K562 (cell line): ENCODE measurements at regions not wholly inside any gene's neighbourhood (a gene's known extent, or its start where the extent isn't known, plus 50 kb on each side); places are given as distances from the start of the nearest gene placed in this dataset.

Experiments
- ATAC-seq: fragments of 200-7000 bp; cut with Tn5 transposase; 3 replicates; pipeline ENCODE4 v1.9.1; 2020; ENCODE audit warnings: moderate library complexity
- BruUV-seq: library from RNA; stranded (reverse); fragments of 400-500 nt; replicated peaks from 2 replicates; lab custom pipeline; 2021; lab: Mats Ljungman, UMichigan
- CTCF ChIA-PET: fragments of 300-600 bp; formaldehyde crosslinking; extraction: SDS; loops from one replicate; lab custom pipeline; 2021; ENCODE audit warnings: low intra/inter-chr PET ratio; lab: Yijun Ruan, JAX
- POLR2A ChIA-PET: fragments of 300-600, 350-650 bp; sonication (Branson Sonifier 250); formaldehyde crosslinking; extraction: SDS; loops from one replicate; lab custom pipeline; 2021; ENCODE audit warnings: antibody characterized with exemption, inconsistent platforms; lab: Yijun Ruan, JAX
- DNase-seq, 4 experiments: peaks; one replicate each; pipeline versions ENCODE4 v3.0.0 to v3.0.0-alpha.2; 2011 to 2018; ENCODE audit warnings: low spot score in 3 of 4, mixed read lengths in 3 of 4; ENCODE audit errors: extremely low read depth in 1 of 4
- FAIRE-seq: peaks from 2 replicates; lab custom pipeline; 2011; peaks lifted over from hg19 to GRCh38; lab: Jason Lieb, UNC
- H2AFZ ChIP-seq: 2 replicates; pipeline ENCODE4 v1.6.0; 2011; ENCODE audit warnings: low read depth, low read length, control low read depth, inconsistent platforms
- H3K27ac ChIP-seq: fragments of 200-600 bp; 3 replicates; pipeline ENCODE4 v1.8.0; 2011; ENCODE audit warnings: low read depth, mild to moderate bottlenecking, control low read depth, inconsistent platforms, low read length, moderate library complexity, mixed read lengths; ENCODE audit errors: extremely low read depth
- H3K27me3 ChIP-seq, 2 experiments: fragments of 300-600 bp in 1 of 2; 2 replicates in 1 of 2; 3 replicates in 1 of 2; pipeline versions ENCODE4 v1.6.0 to v1.8.0; 2011; ENCODE audit warnings: inconsistent platforms in 2 of 2, low read length in 2 of 2, mild to moderate bottlenecking in 1 of 2, mixed read lengths in 1 of 2, moderate library complexity in 1 of 2; ENCODE audit not compliant: control insufficient read depth in 2 of 2, insufficient read depth in 2 of 2
- H3K36me3 ChIP-seq: fragments of 300-600 bp; 3 replicates; pipeline ENCODE4 v1.8.0; 2011; ENCODE audit warnings: mild to moderate bottlenecking, low read length, inconsistent platforms; ENCODE audit not compliant: control insufficient read depth, insufficient read depth
- H3K4me1 ChIP-seq, 2 experiments: fragments of 200-600 bp in 1 of 2; replicated peaks in 1 of 2; 2 replicates in 1 of 2; 3 replicates in 1 of 2; pipeline versions ENCODE4 v1.5.1 to v1.8.0; 2011; ENCODE audit warnings: inconsistent platforms in 2 of 2, low read length in 2 of 2, mild to moderate bottlenecking in 1 of 2, mixed read lengths in 1 of 2, moderate library complexity in 1 of 2; ENCODE audit not compliant: control insufficient read depth in 2 of 2, insufficient read depth in 2 of 2
- H3K4me2 ChIP-seq: 2 replicates; pipeline ENCODE4 v1.6.1; 2011; ENCODE audit warnings: low read length, control low read depth, inconsistent platforms, mixed read lengths; ENCODE audit not compliant: insufficient read depth
- H3K4me3 ChIP-seq: fragments of 200-600 bp; sonication (generic), shearing (Covaris generic); 2 replicates; pipeline ENCODE4 v1.5.1; 2016; ENCODE audit warnings: control low read depth, inconsistent platforms
- H3K79me2 ChIP-seq: fragments of 200-600 bp; 3 replicates; pipeline ENCODE4 v1.8.0; 2011; ENCODE audit warnings: low read length, inconsistent platforms; ENCODE audit not compliant: control insufficient read depth, insufficient read depth
- H3K9ac ChIP-seq, 2 experiments: 2 replicates each; pipeline versions ENCODE4 v1.6.0 to v1.6.1; 2011; ENCODE audit warnings: low read depth in 2 of 2, low read length in 2 of 2, control low read depth in 1 of 2, inconsistent platforms in 1 of 2, mild to moderate bottlenecking in 1 of 2, mixed read lengths in 1 of 2; ENCODE audit not compliant: insufficient read depth in 1 of 2
- H3K9me1 ChIP-seq: one replicate; pipeline ENCODE4 v1.6.0; 2011; ENCODE audit warnings: inconsistent platforms, mild to moderate bottlenecking, low read length, moderate library complexity; ENCODE audit not compliant: control insufficient read depth, insufficient read depth
- H3K9me3 ChIP-seq: replicated peaks from 2 replicates; pipeline ENCODE4 v1.5.1; 2011; ENCODE audit warnings: low read depth, low read length, inconsistent platforms; ENCODE audit not compliant: control insufficient read depth, insufficient read depth
- H4K20me1 ChIP-seq: replicated peaks from 2 replicates; pipeline ENCODE4 v1.6.1; 2011; ENCODE audit warnings: low read length, inconsistent platforms, mixed read lengths; ENCODE audit not compliant: control insufficient read depth, insufficient read depth
- DDX20 ChIP-seq: fragments of 450-650 bp; IDR thresholded peaks from 2 replicates; pipeline ENCODE4 v1.6.1; 2016; ENCODE audit warnings: missing genetic modification characterization, low read depth, mild to moderate bottlenecking, missing compliant biosample characterization, moderate library complexity
- MYBL2 ChIP-seq, 2 experiments: fragments of 450-650 bp in 1 of 2; sonication (generic) in 1 of 2; formaldehyde crosslinking in 1 of 2; IDR thresholded peaks; 2 replicates each; pipeline versions ENCODE4 v1.6.1 to v1.8.1; 2017 to 2022; ENCODE audit warnings: borderline replicate concordance in 1 of 2, inconsistent platforms in 1 of 2, low read depth in 1 of 2, mild to moderate bottlenecking in 1 of 2, missing genetic modification reagents in 1 of 2, moderate library complexity in 1 of 2
- NFIC ChIP-seq: fragments of 450-650 bp; IDR thresholded peaks from 2 replicates; pipeline ENCODE4 v1.6.1; 2017; ENCODE audit warnings: mild to moderate bottlenecking, inconsistent platforms
- TRIM28 ChIP-seq: fragments of 450-650 bp; IDR thresholded peaks from 2 replicates; pipeline ENCODE4 v1.6.1; 2017
- ZFP30 ChIP-seq: fragments of 250-450 bp; sonication (Bioruptor Pico); IDR thresholded peaks from 2 replicates; pipeline ENCODE4 v1.8.0; 2022; ENCODE audit warnings: moderate library complexity, mild to moderate bottlenecking, inconsistent platforms, borderline replicate concordance
- WGBS: fragments of 100-300 bp; shearing (Covaris generic); methylation state at CpG from one replicate; pipeline ENCODE4 v1.1.6; 2016; ENCODE audit warnings: low coverage, mixed read lengths; ENCODE audit not compliant: insufficient coverage; ENCODE audit errors: missing lambda C conversion rate; 5-methylcytosine and 5-hydroxymethylcytosine counted together
- in situ Hi-C: fragments of 300-500 bp; cut with MboI; formaldehyde crosslinking; loops from 4 replicates; pipeline ENCODE4 v1.15.0; 2018; ENCODE audit warnings: inconsistent platforms, mixed read lengths
- intact Hi-C: fragments of 100-400 bp; cut with micrococcal nuclease; formaldehyde crosslinking; loops from 2 replicates; pipeline ENCODE4 v1.14.2; 2022
- TF ChIP-seq, protein P1 (sequence below): sonication (generic); formaldehyde crosslinking; IDR thresholded peaks from 2 replicates; pipeline ENCODE4 v1.8.1; 2023; ENCODE audit warnings: mild to moderate bottlenecking, missing genetic modification reagents
- TF ChIP-seq, protein P2 (sequence below): fragments of 150-350 bp; IDR thresholded peaks from 2 replicates; pipeline ENCODE4 v1.6.1; 2014; ENCODE audit warnings: low read depth, mild to moderate bottlenecking, low read length, borderline replicate concordance

DNA sequence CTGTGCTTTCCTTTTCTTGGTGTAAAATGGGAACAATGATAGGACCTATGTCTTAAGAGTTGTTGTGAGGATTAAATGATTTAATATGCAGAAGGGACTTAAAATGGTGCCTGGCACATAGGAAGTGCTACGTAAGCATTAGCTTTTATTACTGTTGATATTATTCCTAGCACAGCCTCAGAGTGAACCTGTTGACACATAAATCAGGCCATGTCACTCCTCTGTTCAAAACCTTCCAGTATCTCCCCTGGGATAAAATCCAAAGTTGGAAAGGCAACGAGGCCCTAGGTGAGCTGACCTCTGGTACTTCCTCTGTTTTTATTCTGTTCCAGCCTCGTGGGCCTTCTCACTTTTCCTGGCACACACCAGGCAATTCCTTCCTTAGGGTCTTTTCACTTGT is 108.8 kb upstream of the CADM1 start (continued):
- TF ChIP-seq, protein P1, sequence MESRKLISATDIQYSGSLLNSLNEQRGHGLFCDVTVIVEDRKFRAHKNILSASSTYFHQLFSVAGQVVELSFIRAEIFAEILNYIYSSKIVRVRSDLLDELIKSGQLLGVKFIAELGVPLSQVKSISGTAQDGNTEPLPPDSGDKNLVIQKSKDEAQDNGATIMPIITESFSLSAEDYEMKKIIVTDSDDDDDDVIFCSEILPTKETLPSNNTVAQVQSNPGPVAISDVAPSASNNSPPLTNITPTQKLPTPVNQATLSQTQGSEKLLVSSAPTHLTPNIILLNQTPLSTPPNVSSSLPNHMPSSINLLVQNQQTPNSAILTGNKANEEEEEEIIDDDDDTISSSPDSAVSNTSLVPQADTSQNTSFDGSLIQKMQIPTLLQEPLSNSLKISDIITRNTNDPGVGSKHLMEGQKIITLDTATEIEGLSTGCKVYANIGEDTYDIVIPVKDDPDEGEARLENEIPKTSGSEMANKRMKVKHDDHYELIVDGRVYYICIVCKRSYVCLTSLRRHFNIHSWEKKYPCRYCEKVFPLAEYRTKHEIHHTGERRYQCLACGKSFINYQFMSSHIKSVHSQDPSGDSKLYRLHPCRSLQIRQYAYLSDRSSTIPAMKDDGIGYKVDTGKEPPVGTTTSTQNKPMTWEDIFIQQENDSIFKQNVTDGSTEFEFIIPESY = no peak
- TF ChIP-seq MYBL2 (IDR thresholded peaks at IDR 0.05; ENCODE audit: low read depth) (no peak), MYBL2 (CRISPR knock-in tag; IDR thresholded peaks at IDR 0.05; ENCODE audit: borderline replicate concordance) (no peak), TRIM28 (no peak), NFIC (no peak)

DNA sequence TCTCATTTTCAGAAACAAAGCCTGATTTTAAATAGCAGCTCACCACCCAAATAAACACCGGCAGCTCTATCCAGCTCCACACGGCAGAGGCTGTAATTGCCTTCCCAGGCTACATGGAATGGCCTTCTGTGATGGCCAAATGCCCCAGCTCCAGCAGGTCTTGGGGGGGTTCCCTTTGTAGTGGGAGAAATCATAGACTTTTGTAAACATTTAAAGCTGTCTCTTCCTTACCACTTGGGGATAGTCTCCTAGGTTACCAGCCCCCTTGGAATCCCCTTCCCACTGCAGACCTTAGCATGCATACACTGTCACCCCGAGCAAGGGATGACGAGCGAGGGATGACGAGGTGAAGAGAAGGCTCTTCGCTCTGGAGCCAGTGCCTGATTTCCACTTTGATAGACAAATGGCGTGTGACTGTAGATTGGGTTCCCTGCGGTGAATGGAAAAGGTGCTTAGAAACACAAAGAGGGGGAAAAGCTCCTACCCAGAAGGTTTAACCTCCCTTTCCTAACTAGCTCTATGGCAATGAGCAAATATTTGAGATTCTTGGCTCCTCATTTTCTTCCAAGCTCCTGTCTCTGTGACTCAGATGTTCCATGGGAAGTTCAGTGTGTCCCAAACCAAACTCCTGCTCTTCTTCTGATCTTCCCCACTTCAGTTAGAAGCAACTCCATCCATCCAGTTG is 108.0 kb upstream of the CADM1 start:
- H3K27ac ChIP-seq = no peak overlapping the region
- no peaks in the 10 kb centered on the region for H3K36me3 ChIP-seq
- H3K9me3 ChIP-seq = no peaks in the 10 kb centered on the region
- in situ Hi-C loops (no loop called here), intact Hi-C loops (no loop called here)
- ATAC-seq = no peak
- CTCF ChIA-PET = no interaction called here
- DNase-seq = no peak
- no peak overlapping the region for H2AFZ ChIP-seq
- no peak for FAIRE-seq
- no peak overlapping the region for H3K9ac ChIP-seq
- no peaks in the 10 kb centered on the region for H3K4me1 ChIP-seq
- POLR2A ChIA-PET = interaction anchor here (0.5 kb wide), 1 partner anchor 54 kb away, joined by 3 read pairs; no protein-coding TSS in a partner anchor
- no peaks in the 10 kb centered on the region for H3K9me1 ChIP-seq
- 0% methylated on average over 9 of the region's 9 CpGs for WGBS
- no peak overlapping the region for H3K4me2 ChIP-seq
- H4K20me1 ChIP-seq = 0 out of 2 replicates have a peak, but pooled peaks cover 4% of the 10 kb centered on the region
- no TSS peak for BruUV-seq
- no peak overlapping the region for H3K4me3 ChIP-seq
- H3K79me2 ChIP-seq = no peaks in the 10 kb centered on the region
- TF ChIP-seq, protein P2, sequence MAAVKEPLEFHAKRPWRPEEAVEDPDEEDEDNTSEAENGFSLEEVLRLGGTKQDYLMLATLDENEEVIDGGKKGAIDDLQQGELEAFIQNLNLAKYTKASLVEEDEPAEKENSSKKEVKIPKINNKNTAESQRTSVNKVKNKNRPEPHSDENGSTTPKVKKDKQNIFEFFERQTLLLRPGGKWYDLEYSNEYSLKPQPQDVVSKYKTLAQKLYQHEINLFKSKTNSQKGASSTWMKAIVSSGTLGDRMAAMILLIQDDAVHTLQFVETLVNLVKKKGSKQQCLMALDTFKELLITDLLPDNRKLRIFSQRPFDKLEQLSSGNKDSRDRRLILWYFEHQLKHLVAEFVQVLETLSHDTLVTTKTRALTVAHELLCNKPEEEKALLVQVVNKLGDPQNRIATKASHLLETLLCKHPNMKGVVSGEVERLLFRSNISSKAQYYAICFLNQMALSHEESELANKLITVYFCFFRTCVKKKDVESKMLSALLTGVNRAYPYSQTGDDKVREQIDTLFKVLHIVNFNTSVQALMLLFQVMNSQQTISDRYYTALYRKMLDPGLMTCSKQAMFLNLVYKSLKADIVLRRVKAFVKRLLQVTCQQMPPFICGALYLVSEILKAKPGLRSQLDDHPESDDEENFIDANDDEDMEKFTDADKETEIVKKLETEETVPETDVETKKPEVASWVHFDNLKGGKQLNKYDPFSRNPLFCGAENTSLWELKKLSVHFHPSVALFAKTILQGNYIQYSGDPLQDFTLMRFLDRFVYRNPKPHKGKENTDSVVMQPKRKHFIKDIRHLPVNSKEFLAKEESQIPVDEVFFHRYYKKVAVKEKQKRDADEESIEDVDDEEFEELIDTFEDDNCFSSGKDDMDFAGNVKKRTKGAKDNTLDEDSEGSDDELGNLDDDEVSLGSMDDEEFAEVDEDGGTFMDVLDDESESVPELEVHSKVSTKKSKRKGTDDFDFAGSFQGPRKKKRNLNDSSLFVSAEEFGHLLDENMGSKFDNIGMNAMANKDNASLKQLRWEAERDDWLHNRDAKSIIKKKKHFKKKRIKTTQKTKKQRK = no peak
- no peak for TF ChIP-seq DDX20 (tag)
- TF ChIP-seq ZFP30 (CRISPR knock-in tag) = no peak
- H3K27me3 ChIP-seq = no peaks in the 10 kb centered on the region
